ENCODE measurements at regions not wholly inside any gene's neighbourhood (a gene's known extent, or its start where the extent isn't known, plus 50 kb on each side); places are given as distances from the start of the nearest gene placed in this dataset.
A peak's percentile ranks its signal among the peaks of the same experiment; 100 is the strongest.

DNA sequence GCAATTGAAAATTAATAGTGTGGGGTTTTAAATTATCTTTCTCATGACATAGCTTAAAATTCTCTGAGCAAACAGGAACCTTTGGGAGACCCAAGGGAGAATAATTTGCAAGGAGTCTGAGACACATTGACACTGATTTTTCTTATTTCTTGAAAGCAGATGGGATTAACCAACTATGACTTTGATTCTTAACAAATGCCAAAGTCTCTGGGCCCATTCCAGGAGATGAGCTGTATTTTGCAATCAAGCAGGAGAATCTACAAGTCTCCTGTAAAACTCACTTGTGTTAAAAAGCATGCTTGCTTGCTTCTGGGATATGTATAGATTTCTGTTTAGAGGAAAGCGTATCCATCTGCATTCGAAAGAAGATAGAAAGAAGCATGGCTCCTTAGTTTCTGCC is 71.3 kb upstream of the STT3B start:
- Histone ChIP-seq H3K4me1 (ENCODE audit: insufficient read depth, low read length) (no peaks in the 10 kb centered on the region), H3K9ac (ENCODE audit: low read length) (no peak overlapping the region), H3K4me3 (ENCODE audit: insufficient read depth, low read depth, low read length) (no peak overlapping the region), H3K36me3 (ENCODE audit: insufficient read depth, low read length) (no peaks in the 10 kb centered on the region), H3K79me2 (ENCODE audit: insufficient read depth, low read length) (no peaks in the 10 kb centered on the region), H2AFZ (ENCODE audit: low read depth, low read length) (no peak overlapping the region), H4K20me1 (ENCODE audit: insufficient read depth, low read length) (no peaks in the 10 kb centered on the region), H3K27me3 (ENCODE audit: insufficient read depth, low read length) (peaks cover 28% of the 10 kb centered on the region), H3K27ac (ENCODE audit: low read depth, low read length) (no peak overlapping the region), H3K4me2 (ENCODE audit: low read length) (no peak overlapping the region), H3K9me3 (ENCODE audit: insufficient read depth, low read depth, low read length) (no peaks in the 10 kb centered on the region)
- Mint-ChIP-seq H3K9me3 (ENCODE audit: unreplicated experiment) (no peaks in the 10 kb centered on the region), H3K27ac (ENCODE audit: unreplicated experiment) (no peak overlapping the region), H3K4me3 (ENCODE audit: unreplicated experiment) (no peak overlapping the region), H3K4me1 (ENCODE audit: low read depth, unreplicated experiment) (peaks cover 3% of the 10 kb centered on the region), H3K27me3 (ENCODE audit: low read depth, unreplicated experiment) (peaks cover 22% of the 10 kb centered on the region), H3K36me3 (ENCODE audit: low read depth, unreplicated experiment) (peaks cover 3% of the 10 kb centered on the region)
- FAIRE-seq, result no peak
- DNase-seq (ENCODE audit: low read depth), result no peak
- no peak for TF ChIP-seq EZH2 (IDR thresholded peaks at IDR 0.05; ENCODE audit: insufficient read depth, low read length)
- TF ChIP-seq, protein P1, sequence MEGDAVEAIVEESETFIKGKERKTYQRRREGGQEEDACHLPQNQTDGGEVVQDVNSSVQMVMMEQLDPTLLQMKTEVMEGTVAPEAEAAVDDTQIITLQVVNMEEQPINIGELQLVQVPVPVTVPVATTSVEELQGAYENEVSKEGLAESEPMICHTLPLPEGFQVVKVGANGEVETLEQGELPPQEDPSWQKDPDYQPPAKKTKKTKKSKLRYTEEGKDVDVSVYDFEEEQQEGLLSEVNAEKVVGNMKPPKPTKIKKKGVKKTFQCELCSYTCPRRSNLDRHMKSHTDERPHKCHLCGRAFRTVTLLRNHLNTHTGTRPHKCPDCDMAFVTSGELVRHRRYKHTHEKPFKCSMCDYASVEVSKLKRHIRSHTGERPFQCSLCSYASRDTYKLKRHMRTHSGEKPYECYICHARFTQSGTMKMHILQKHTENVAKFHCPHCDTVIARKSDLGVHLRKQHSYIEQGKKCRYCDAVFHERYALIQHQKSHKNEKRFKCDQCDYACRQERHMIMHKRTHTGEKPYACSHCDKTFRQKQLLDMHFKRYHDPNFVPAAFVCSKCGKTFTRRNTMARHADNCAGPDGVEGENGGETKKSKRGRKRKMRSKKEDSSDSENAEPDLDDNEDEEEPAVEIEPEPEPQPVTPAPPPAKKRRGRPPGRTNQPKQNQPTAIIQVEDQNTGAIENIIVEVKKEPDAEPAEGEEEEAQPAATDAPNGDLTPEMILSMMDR (IDR thresholded peaks at IDR 0.05; ENCODE audit: insufficient read depth, low read depth, low read length), result no peak

DNA sequence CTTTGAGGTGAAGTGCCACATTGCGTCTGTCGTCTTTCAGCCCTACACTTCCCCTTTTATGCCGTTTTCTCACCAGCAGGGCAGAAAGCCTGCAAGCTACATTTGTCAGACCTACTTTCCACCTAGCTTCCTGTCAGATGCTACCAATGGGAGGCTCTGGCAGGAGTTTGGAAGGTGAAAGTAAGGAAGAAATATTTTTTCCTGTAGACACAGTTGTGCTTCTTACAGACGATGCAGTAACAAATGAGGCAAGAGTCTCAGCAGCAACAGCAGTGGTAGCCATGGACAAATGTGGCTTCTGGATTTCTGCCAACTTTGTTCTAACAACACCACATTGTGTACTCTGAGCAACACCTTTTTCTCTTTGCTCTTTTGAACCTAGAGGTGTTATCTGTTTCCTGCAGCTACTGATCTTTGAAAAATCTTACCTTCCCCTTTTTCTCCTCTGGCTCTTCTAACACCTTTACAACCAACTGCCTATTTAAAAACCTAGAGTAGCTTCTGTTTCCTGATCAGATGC is 70.6 kb upstream of the STT3B start:
- no peaks in the 10 kb centered on the region for H4K20me1 ChIP-seq (ENCODE audit: insufficient read depth, low read length)
- no peak overlapping the region for H3K4me3 ChIP-seq (ENCODE audit: insufficient read depth, low read depth, low read length)
- no peaks in the 10 kb centered on the region for H3K4me1 ChIP-seq (ENCODE audit: insufficient read depth, low read length)
- no peaks in the 10 kb centered on the region for H3K36me3 ChIP-seq (ENCODE audit: insufficient read depth, low read length)
- peaks cover 3% of the 10 kb centered on the region for H3K4me1 Mint-ChIP-seq (ENCODE audit: low read depth, unreplicated experiment)
- no peaks in the 10 kb centered on the region for H3K9me3 Mint-ChIP-seq (ENCODE audit: unreplicated experiment)
- no peak for DNase-seq (ENCODE audit: low read depth)
- H3K4me3 Mint-ChIP-seq (ENCODE audit: unreplicated experiment), result no peak overlapping the region
- H3K9me3 ChIP-seq (ENCODE audit: insufficient read depth, low read depth, low read length), result no peaks in the 10 kb centered on the region
- H3K9ac ChIP-seq (ENCODE audit: low read length), result no peak overlapping the region
- H3K4me2 ChIP-seq (ENCODE audit: low read length), result no peak overlapping the region
- H3K36me3 Mint-ChIP-seq (ENCODE audit: low read depth, unreplicated experiment), result peaks cover 3% of the 10 kb centered on the region
- TF ChIP-seq, protein P1 (IDR thresholded peaks at IDR 0.05; ENCODE audit: insufficient read depth, low read depth, low read length), result no peak
- TF ChIP-seq EZH2 (IDR thresholded peaks at IDR 0.05; ENCODE audit: insufficient read depth, low read length), result no peak
- H3K27ac Mint-ChIP-seq (ENCODE audit: unreplicated experiment), result no peak overlapping the region
- H2AFZ ChIP-seq (ENCODE audit: low read depth, low read length), result no peak overlapping the region
- peaks cover 28% of the 10 kb centered on the region for H3K27me3 ChIP-seq (ENCODE audit: insufficient read depth, low read length)
- H3K27me3 Mint-ChIP-seq (ENCODE audit: low read depth, unreplicated experiment), result peaks cover 22% of the 10 kb centered on the region
- FAIRE-seq, result no peak
- H3K27ac ChIP-seq (ENCODE audit: low read depth, low read length), result no peak overlapping the region
- H3K79me2 ChIP-seq (ENCODE audit: insufficient read depth, low read length), result no peaks in the 10 kb centered on the region

DNA sequence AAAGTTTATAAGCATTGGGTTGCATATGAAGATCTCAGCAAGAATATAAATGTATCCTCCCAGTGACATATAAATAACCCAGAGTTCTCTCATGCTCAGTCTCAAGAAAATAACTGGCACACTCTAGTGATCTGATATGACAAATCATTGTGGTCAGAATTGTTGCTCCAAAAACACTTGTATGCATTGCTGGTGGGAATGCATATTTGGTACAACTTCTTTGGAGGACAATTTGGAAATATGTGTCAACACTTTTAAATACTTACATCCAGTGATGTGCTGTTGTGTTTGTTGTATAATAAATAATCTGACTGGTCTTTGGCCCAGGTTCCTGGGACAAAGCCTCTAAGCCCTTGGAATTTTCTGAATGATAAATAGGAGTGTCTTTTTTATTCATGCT is 66.7 kb upstream of the STT3B start:
- H3K4me3 Mint-ChIP-seq (ENCODE audit: unreplicated experiment), result no peak overlapping the region
- FAIRE-seq, result peak; percentile 86
- H3K79me2 ChIP-seq (ENCODE audit: insufficient read depth, low read length), result no peaks in the 10 kb centered on the region
- peaks cover 58% of the 10 kb centered on the region for H3K27me3 ChIP-seq (ENCODE audit: insufficient read depth, low read length)
- no peak overlapping the region for H3K4me3 ChIP-seq (ENCODE audit: insufficient read depth, low read depth, low read length)
- no peak overlapping the region for H3K9ac ChIP-seq (ENCODE audit: low read length)
- no peak overlapping the region for H3K27ac ChIP-seq (ENCODE audit: low read depth, low read length)
- TF ChIP-seq, protein P1 (IDR thresholded peaks at IDR 0.05; ENCODE audit: insufficient read depth, low read depth, low read length), result no peak
- no peak for TF ChIP-seq EZH2 (IDR thresholded peaks at IDR 0.05; ENCODE audit: insufficient read depth, low read length)
- peaks cover 3% of the 10 kb centered on the region for H3K9me3 ChIP-seq (ENCODE audit: insufficient read depth, low read depth, low read length)
- H3K4me1 Mint-ChIP-seq (ENCODE audit: low read depth, unreplicated experiment), result peaks cover 3% of the 10 kb centered on the region
- H3K9me3 Mint-ChIP-seq (ENCODE audit: unreplicated experiment), result peaks cover 3% of the 10 kb centered on the region
- no peaks in the 10 kb centered on the region for H3K4me1 ChIP-seq (ENCODE audit: insufficient read depth, low read length)
- no peaks in the 10 kb centered on the region for H4K20me1 ChIP-seq (ENCODE audit: insufficient read depth, low read length)
- peaks cover 35% of the 10 kb centered on the region for H3K27me3 Mint-ChIP-seq (ENCODE audit: low read depth, unreplicated experiment)
- H3K4me2 ChIP-seq (ENCODE audit: low read length), result no peak overlapping the region
- H3K36me3 ChIP-seq (ENCODE audit: insufficient read depth, low read length), result no peaks in the 10 kb centered on the region
- peaks cover 9% of the 10 kb centered on the region for H3K36me3 Mint-ChIP-seq (ENCODE audit: low read depth, unreplicated experiment)
- no peak overlapping the region for H2AFZ ChIP-seq (ENCODE audit: low read depth, low read length)
- peak; percentile 64 for DNase-seq (ENCODE audit: low read depth)
- no peak overlapping the region for H3K27ac Mint-ChIP-seq (ENCODE audit: unreplicated experiment)
